HCT116 (cell line): ENCODE measurements at regions not wholly inside any gene's neighbourhood (a gene's known extent, or its start where the extent isn't known, plus 50 kb on each side); places are given as distances from the start of the nearest gene placed in this dataset.

Experiments
- ATAC-seq: fragments of 200-7000 bp; cut with Tn5 transposase; 2 replicates; pipeline ENCODE4 v1.9.1; 2020; ENCODE audit warnings: mild to moderate bottlenecking, moderate library complexity
- BruUV-seq: library from RNA; stranded (reverse); fragments of 400-500 nt; replicated peaks from 2 replicates; lab custom pipeline; 2021; lab: Mats Ljungman, UMichigan
- CTCF ChIA-PET: fragments of 300-600 bp; sonication (Branson Sonifier 250); formaldehyde crosslinking; loops from one replicate; lab custom pipeline; 2021; ENCODE audit warnings: antibody characterized with exemption; lab: Charles Lee
- POLR2A ChIA-PET: fragments of 300-600, 350-600 bp; sonication (Branson Sonifier 250); formaldehyde crosslinking; loops from one replicate; lab custom pipeline; 2021; ENCODE audit warnings: antibody characterized with exemption; lab: Charles Lee
- RAD21 ChIA-PET, 2 experiments: fragments of 300-600 bp; sonication (Branson Sonifier 250); formaldehyde crosslinking; loops; one replicate each; lab custom pipeline; 2023; ENCODE audit warnings: low total read pairs in 2 of 2; ENCODE audit not compliant: uncharacterized antibody in 2 of 2, unreplicated experiment in 2 of 2, low non-redundant PET in 1 of 2; lab: Charles Lee
- DNase-seq: peaks from one replicate; pipeline ENCODE4 v3.0.0-alpha.2; 2010; ENCODE audit warnings: low read depth, low spot score
- H2AFZ ChIP-seq: fragments of 200-600 bp; shearing (Covaris generic), sonication (generic); 2 replicates; pipeline ENCODE4 v1.6.1; 2017; ENCODE audit warnings: low read depth, mixed run types, mixed read lengths, antibody characterized with exemption, low read length; ENCODE audit not compliant: poor library complexity, severe bottlenecking
- H3K27ac ChIP-seq: 2 replicates; pipeline ENCODE4 v1.5.1; 2012; ENCODE audit warnings: low read depth, low read length
- H3K27me3 ChIP-seq: fragments of 200-600 bp; sonication (generic); 2 replicates; pipeline ENCODE4 v1.6.1; 2016; ENCODE audit warnings: mixed run types, low read length, mixed read lengths; ENCODE audit not compliant: insufficient read depth
- H3K36me3 ChIP-seq, 2 experiments: fragments of 200-500 bp in 1 of 2; fragments of 200-600 bp in 1 of 2; sonication (Bioruptor generic) in 1 of 2; sonication (generic) in 1 of 2; 2 replicates each; pipeline versions ENCODE4 v1.5.1 to v1.6.1; 2014 to 2016; ENCODE audit warnings: low read length in 2 of 2, inconsistent platforms in 1 of 2, mixed read lengths in 1 of 2, mixed run types in 1 of 2; ENCODE audit not compliant: insufficient read depth in 2 of 2, control insufficient read depth in 1 of 2
- H3K4me1 ChIP-seq, 2 experiments: fragments of 200-600 bp in 1 of 2; sonication (generic) in 1 of 2; 2 replicates each; pipeline versions ENCODE4 v1.5.1 to v1.6.1; 2012 to 2017; ENCODE audit warnings: low read length in 2 of 2, inconsistent platforms in 1 of 2, mild to moderate bottlenecking in 1 of 2, mixed read lengths in 1 of 2, mixed run types in 1 of 2, moderate library complexity in 1 of 2; ENCODE audit not compliant: insufficient read depth in 2 of 2, control insufficient read depth in 1 of 2
- H3K4me2 ChIP-seq: fragments of 200-600 bp; sonication (generic); 2 replicates; pipeline ENCODE4 v1.6.1; 2017; ENCODE audit warnings: mixed run types, low read length, mixed read lengths
- H3K4me3 ChIP-seq, 2 experiments: fragments of 200-600 bp in 1 of 2; sonication (generic) in 1 of 2; replicated peaks in 1 of 2; 2 replicates each; pipeline ENCODE4 v1.5.1; 2011 to 2016; ENCODE audit warnings: low read length in 2 of 2, control low read depth in 1 of 2, low read depth in 1 of 2, mild to moderate bottlenecking in 1 of 2, mixed read lengths in 1 of 2, mixed run types in 1 of 2
- H3K79me2 ChIP-seq: fragments of 200-600 bp; sonication (generic); 2 replicates; pipeline ENCODE4 v1.6.1; 2017; ENCODE audit warnings: mild to moderate bottlenecking, mixed run types, low read length, moderate library complexity, mixed read lengths; ENCODE audit not compliant: insufficient read depth
- H3K9ac ChIP-seq: fragments of 200-600 bp; sonication (generic); 2 replicates; pipeline ENCODE4 v1.6.1; 2016; ENCODE audit warnings: low read length, mixed read lengths
- H3K9me2 ChIP-seq: fragments of 200-600 bp; sonication (generic), shearing (Covaris generic); 2 replicates; pipeline ENCODE4 v1.6.1; 2017; ENCODE audit warnings: mixed run types, mild to moderate bottlenecking, moderate library complexity; ENCODE audit not compliant: insufficient read depth
- H3K9me3 ChIP-seq, 2 experiments: fragments of 200-500 bp in 1 of 2; fragments of 200-600 bp in 1 of 2; sonication (Bioruptor generic) in 1 of 2; sonication (generic) in 1 of 2; 2 replicates each; pipeline ENCODE4 v1.6.1; 2014 to 2017; ENCODE audit warnings: low read length in 2 of 2, mixed read lengths in 2 of 2, inconsistent platforms in 1 of 2, low read depth in 1 of 2, mild to moderate bottlenecking in 1 of 2, mixed run types in 1 of 2, moderate library complexity in 1 of 2; ENCODE audit not compliant: control insufficient read depth in 1 of 2, insufficient read depth in 1 of 2
- H4K20me1 ChIP-seq: fragments of 200-600 bp; sonication (generic), shearing (Covaris generic); 2 replicates; pipeline ENCODE4 v1.6.1; 2017; ENCODE audit warnings: mixed run types, mild to moderate bottlenecking, moderate library complexity; ENCODE audit not compliant: insufficient read depth
- ELF1 ChIP-seq: IDR thresholded peaks from 2 replicates; pipeline ENCODE4 v1.6.1; 2012; ENCODE audit warnings: low read depth, borderline replicate concordance
- FOSL1 ChIP-seq: IDR thresholded peaks from 2 replicates; pipeline ENCODE4 v1.6.1; 2012; ENCODE audit warnings: low read depth
- JUND ChIP-seq: IDR thresholded peaks from 2 replicates; pipeline ENCODE4 v1.6.1; 2012
- POLR2AphosphoS5 ChIP-seq: IDR thresholded peaks from 2 replicates; pipeline ENCODE4 v1.6.1; 2011; ENCODE audit warnings: mild to moderate bottlenecking, low read depth, low read length, moderate library complexity
- RAD21 ChIP-seq: IDR thresholded peaks from 2 replicates; pipeline ENCODE4 v1.6.1; 2012; ENCODE audit warnings: low read depth, mild to moderate bottlenecking
- SP1 ChIP-seq: IDR thresholded peaks from 2 replicates; pipeline ENCODE4 v1.6.1; 2012; ENCODE audit warnings: low read depth
- intact Hi-C: fragments of 100-400 bp; cut with micrococcal nuclease; formaldehyde crosslinking; loops from 2 replicates; pipeline ENCODE4 v1.10.0; 2022
- TF ChIP-seq, protein P1 (sequence below): IDR thresholded peaks from 2 replicates; pipeline ENCODE4 v1.6.1; 2012; ENCODE audit warnings: low read depth
- TF ChIP-seq, protein P2 (sequence below), 3 experiments: fragments of 200-600 bp in 1 of 3; sonication (generic) in 1 of 3; IDR thresholded peaks in 2 of 3; conservative IDR thresholded peaks in 1 of 3; 2 replicates each; pipeline ENCODE4 v1.5.1; 2012 to 2017; ENCODE audit warnings: low read depth in 2 of 3, low read length in 2 of 3, antibody characterized with exemption in 1 of 3, borderline replicate concordance in 1 of 3, control low read depth in 1 of 3, mild to moderate bottlenecking in 1 of 3, mixed read lengths in 1 of 3, mixed run types in 1 of 3, moderate library complexity in 1 of 3; ENCODE audit not compliant: insufficient read depth in 1 of 3

DNA sequence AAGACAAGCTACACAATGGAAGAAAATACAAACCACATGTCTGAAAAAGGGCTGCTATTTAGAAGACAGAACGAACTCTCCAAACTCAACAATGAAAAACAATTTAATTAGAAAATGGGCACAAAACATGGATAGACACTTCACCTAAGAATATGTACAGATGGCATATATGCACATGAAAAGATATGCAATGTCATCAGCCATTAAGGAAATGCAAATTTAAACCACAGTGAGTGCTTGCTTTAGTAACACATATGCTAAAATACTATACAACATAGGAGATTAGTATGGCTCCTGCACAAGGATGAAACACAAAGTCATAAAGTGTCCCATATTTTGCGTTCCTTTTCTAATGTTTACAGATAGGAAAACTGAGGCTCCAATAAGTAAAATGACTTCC is 60.4 kb upstream of the FAM83B start:
- Histone ChIP-seq H3K79me2 (no peaks in the 10 kb centered on the region), H3K4me3 (no peak overlapping the region), H3K9ac (no peak overlapping the region), H3K27ac (no peak overlapping the region), H3K9me3 (no peaks in the 10 kb centered on the region), H3K36me3 (no peaks in the 10 kb centered on the region), H3K4me2 (no peak overlapping the region), H3K27me3 (no peaks in the 10 kb centered on the region), H2AFZ (peak overlapping the region; percentile 28), H3K4me1 (no peaks in the 10 kb centered on the region), H4K20me1 (no peaks in the 10 kb centered on the region), H3K9me2 (no peaks in the 10 kb centered on the region)
- ATAC-seq: no peak
- ChIA-PET CTCF (no interaction called here), POLR2A (no interaction called here), RAD21 (no interaction called here)
- DNase-seq: no peak
- no TSS peak for BruUV-seq
- intact Hi-C loops: no loop called here
- TF ChIP-seq, protein P1, sequence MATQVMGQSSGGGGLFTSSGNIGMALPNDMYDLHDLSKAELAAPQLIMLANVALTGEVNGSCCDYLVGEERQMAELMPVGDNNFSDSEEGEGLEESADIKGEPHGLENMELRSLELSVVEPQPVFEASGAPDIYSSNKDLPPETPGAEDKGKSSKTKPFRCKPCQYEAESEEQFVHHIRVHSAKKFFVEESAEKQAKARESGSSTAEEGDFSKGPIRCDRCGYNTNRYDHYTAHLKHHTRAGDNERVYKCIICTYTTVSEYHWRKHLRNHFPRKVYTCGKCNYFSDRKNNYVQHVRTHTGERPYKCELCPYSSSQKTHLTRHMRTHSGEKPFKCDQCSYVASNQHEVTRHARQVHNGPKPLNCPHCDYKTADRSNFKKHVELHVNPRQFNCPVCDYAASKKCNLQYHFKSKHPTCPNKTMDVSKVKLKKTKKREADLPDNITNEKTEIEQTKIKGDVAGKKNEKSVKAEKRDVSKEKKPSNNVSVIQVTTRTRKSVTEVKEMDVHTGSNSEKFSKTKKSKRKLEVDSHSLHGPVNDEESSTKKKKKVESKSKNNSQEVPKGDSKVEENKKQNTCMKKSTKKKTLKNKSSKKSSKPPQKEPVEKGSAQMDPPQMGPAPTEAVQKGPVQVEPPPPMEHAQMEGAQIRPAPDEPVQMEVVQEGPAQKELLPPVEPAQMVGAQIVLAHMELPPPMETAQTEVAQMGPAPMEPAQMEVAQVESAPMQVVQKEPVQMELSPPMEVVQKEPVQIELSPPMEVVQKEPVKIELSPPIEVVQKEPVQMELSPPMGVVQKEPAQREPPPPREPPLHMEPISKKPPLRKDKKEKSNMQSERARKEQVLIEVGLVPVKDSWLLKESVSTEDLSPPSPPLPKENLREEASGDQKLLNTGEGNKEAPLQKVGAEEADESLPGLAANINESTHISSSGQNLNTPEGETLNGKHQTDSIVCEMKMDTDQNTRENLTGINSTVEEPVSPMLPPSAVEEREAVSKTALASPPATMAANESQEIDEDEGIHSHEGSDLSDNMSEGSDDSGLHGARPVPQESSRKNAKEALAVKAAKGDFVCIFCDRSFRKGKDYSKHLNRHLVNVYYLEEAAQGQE: no peak
- no peak for TF ChIP-seq RAD21
- no peak for TF ChIP-seq FOSL1
- TF ChIP-seq ELF1: no peak
- no peak for TF ChIP-seq POLR2AphosphoS5
- TF ChIP-seq, protein P2, sequence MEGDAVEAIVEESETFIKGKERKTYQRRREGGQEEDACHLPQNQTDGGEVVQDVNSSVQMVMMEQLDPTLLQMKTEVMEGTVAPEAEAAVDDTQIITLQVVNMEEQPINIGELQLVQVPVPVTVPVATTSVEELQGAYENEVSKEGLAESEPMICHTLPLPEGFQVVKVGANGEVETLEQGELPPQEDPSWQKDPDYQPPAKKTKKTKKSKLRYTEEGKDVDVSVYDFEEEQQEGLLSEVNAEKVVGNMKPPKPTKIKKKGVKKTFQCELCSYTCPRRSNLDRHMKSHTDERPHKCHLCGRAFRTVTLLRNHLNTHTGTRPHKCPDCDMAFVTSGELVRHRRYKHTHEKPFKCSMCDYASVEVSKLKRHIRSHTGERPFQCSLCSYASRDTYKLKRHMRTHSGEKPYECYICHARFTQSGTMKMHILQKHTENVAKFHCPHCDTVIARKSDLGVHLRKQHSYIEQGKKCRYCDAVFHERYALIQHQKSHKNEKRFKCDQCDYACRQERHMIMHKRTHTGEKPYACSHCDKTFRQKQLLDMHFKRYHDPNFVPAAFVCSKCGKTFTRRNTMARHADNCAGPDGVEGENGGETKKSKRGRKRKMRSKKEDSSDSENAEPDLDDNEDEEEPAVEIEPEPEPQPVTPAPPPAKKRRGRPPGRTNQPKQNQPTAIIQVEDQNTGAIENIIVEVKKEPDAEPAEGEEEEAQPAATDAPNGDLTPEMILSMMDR (IDR thresholded peaks at IDR 0.05 in 2 of 3, conservative IDR thresholded peaks at IDR 0.05 in 1 of 3; ENCODE audit: borderline replicate concordance in 1 of 3, insufficient read depth in 1 of 3, low read depth in 2 of 3, low read length in 2 of 3): no peak
- no peak for TF ChIP-seq SP1
- no peak for TF ChIP-seq JUND
